Activated naive CD8-positive, alpha-beta T cell treated with anti-CD3 and anti-CD28 coated beads, Interleukin-2, amount 50 U/mL, for 16 hours (primary cell): ENCODE measurements at regions not wholly inside any gene's neighbourhood (a gene's known extent, or its start where the extent isn't known, plus 50 kb on each side); places are given as distances from the start of the nearest gene placed in this dataset.
A peak's percentile ranks its signal among the peaks of the same experiment; 100 is the strongest.

Experiments
- DNase-seq: peaks from one replicate; pipeline ENCODE4 v3.0.0-alpha.2; 2020; ENCODE audit warnings: low read depth, low spot score

DNA sequence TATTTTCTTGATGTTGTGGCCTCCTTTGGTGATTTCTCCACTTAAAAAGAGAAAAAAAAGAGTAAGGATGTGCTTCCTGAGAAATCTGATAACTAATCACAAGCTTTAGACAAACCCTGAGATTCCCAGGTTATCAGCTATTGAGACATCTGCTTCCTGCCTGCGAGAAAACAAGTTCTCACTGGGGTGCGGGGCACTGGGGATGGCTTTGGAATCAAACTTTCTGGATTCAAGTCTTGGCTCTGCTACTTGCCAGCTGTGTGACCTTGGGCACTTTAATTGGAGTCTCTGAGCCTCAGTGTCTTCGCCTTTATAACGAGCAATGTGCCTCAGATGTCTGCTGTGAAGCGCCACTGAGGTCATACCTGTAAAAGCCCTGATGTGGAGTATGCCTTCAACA, 152.5 kb upstream of the NAV2 start:
- no peak for DNase-seq

DNA sequence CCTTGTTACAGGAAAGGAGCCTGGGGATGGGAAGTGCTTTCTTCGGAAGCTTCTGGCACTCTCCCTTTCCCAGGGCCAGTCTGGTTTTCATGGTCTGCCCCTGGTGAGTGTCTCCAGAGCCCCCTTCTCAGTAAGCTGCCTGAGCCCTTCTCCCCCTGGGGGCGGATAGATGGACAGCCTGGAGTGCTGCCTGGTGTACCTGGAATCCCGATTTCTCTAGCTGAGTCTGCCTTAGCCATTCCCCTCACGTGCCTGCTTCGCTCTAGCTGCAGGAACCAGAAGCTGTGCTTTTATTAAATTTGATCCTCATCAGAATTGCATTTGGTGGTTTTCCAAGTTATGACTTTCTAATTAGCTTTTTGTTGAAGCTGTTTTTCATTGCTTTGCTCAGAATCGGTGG, 152.9 kb upstream of the NAV2 start:
- DNase-seq, result no peak

DNA sequence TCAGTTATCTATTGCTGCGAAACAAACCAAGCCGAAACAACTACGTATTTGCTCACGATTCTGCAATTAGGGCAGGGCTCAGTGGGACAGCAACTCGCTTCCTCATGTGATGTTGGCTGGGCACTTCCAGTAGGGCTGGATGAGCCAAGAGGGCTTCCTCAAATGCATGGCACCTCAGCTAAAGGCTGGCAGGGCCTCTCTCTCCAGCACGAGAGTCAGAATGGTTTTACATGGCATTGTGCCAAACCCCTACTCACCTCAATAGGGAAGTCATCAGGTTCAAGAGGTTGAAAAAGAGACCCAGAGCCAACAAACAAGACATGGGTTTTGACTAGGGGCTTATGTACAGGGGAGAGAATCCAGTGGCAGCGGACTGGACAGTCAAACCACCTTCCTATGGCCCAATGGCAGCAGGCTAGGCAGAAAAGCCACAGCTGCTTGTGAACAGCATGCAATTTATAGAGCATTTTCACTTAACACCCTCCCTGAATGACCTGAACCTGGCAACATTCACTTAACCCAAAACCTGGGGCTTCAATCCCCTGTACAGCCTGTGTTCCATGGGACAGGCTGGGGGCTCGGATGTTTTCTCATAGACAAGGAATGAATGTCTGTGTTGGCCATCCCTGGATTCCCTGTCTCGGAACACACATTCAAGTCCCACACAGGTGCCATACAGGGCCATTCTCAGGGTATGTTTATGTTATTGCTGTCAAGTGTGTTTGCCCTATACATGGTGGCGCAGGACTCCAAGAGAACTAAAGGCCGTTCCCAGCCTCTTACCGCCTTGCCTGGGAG, 154.2 kb upstream of the NAV2 start:
- DNase-seq, result no peak

DNA sequence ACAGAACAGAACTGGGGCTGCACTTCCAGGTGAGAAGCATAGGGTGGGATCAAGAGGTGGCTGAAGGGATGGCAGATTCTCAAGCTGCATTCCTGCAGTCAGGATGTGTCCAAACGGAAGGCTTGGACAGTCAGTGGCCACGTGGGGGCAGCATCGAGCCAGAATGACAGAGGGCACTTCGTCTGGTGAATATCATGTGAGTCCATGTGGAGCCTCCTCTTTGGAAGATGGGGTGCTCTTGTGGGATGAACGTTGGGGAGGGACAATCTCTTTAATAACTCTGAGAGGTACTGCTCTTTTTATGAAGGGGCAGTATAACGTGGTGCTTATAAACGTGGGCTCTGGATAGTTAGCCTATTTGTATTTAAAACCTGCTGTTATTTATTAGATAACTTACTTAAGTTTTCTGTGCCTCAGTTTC, 154.9 kb upstream of the NAV2 start:
- peak; percentile 18 for DNase-seq

DNA sequence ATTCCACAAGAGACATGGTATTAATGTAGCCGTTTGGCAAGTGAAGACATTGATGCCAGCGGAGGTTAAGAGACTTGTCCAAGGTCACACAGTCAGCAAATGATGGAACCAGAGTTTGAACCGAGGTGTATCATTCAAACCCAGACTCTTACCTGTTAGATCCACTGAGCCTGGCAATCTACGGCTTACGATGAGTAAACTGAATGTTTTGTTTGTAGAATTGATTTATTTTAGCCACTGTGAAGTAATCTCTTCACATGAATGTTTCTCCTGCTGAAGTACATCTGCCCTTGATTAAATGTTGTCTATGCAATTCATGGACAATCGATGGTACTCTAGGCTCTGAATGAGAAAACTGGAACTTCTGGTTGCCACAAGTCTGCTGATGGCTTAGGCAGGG, 155.5 kb upstream of the NAV2 start:
- DNase-seq, result no peak

DNA sequence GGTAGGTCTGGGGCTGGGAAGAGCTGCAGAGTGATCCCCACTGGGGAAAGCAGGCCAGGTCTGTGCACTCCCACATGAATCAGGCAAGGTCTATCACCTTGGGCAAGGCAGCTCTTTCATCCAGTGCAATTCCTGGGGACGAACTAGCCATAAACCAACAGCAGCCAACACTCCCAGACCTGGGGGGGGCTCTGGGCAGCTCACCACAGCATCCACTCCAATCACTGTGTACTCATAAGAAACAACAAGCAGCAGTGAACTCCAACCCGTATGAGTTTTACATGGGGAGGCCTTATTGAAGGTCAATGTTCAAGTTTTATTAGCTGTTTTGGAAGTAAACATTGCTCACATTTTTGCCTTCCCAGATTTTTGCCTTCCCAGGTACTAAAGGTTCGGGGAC, 157.4 kb upstream of the NAV2 start:
- no peak for DNase-seq

DNA sequence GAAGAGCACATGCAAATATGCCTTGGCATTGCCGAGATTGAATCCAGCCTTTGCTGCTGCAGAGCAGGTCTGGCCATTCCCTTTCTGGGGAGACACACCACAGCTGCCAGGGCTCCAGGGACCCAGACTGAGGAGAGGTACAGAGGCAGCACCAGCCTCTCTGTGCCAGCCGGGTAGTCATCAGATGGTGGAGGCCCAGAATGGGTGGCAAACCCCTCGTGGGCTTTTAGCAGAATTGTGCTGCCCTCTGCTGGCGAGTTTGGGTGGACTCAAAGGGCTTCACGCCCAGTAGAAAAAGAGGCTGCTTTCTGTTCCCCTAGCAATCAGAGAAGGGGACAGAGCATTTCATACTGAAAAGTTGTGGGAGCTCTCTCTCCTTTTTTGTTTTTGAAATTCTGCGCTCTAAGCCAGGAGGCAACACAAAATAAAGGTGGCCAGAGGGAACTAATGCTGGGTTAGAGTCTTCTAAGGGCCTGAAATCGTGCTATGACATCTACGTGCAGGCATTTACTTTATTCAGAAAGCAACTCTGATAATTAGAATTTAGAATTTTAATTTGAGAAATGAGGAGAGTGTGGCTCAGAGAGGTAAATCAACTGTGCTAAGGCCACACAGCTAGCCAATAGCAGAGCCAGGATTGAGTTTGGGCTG, 158.8 kb upstream of the NAV2 start:
- peak; percentile 25 for DNase-seq

DNA sequence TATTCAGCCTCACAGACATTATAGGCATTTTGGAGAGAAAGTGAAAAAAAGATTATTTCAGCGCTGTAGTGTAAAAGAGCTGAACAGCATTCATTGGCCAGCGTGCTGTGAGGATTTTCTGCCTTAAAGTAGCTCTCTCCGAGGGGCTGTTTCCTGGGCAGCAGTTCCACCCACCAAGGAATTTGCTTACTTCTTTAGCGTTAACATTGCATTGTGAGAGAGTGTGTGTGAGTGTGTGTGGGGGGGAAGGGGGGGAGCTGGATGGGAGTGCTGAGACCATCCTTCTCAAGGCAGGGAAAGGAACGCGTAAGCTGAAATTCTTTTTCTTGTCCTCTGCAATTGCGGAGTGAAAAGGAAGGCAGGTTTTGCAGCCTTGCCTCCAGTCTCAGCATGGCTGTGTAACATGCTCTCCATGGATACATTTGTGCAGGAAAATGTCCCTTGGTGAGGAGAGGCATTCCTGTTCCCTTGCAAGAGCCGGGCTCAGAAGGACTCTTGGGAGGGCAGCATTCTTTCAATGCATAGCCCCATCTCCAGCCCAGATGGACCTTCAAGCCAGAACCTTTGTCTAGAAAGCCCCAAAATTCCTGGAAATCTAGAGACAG, 159.9 kb upstream of the NAV2 start:
- no peak for DNase-seq

DNA sequence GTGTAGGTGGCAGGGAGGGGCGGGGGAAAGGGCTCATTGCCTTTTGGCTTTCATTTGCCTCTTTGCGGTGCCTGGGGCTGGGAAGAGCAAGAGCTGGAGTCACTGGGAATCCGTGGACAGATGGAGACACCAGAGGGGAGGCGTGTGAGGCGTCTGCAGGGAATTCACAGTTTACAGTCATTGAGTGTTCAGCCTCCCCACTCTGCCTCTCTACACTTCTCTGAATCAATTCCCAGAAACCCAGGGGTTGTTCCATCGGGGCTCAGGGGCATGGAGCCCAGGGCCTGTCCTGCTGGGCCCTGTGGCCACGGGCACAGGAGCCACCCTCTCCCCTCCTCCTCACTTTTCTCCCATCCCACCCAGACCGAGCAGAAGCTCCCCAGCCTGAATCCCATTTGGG, 160.5 kb upstream of the NAV2 start:
- no peak for DNase-seq

DNA sequence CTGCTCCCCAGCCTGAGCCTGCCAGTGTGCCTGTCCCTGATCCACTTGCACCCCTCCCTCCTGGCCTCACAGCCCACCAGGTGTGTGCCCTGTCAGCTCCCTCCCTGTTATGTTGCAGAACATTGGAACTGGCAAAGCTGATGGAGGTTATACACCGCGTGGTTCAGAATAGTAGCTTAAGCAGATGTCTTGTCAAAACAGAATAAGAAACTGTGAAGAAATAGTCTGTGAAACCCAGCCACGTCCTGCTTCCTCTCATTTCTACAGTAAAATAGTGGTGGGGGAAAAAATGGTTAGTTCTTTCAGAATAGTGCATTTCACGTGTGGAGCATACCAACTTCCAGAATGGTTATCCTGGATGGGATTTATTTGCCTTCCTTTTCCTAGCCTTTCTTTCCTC, 161.2 kb upstream of the NAV2 start:
- DNase-seq, result no peak

DNA sequence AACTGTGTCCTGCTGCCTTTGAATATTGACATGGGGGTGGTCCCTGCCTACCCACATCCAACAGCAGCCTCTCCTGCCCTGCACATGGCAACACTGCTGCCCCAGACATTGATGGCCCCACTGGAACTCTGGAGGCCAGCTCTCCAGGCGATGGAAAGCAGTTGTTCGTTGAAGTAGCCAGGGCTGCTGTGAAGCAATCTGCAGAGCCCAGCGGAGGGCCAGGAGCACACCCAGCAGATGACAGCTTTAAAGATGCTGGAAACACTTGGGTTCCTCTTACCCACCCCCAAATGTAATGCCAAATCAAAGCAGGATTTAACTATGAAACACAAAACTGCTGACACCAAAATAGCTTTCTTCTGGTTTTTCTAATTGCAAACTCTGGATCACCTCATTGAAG, 165.6 kb upstream of the NAV2 start:
- no peak for DNase-seq

DNA sequence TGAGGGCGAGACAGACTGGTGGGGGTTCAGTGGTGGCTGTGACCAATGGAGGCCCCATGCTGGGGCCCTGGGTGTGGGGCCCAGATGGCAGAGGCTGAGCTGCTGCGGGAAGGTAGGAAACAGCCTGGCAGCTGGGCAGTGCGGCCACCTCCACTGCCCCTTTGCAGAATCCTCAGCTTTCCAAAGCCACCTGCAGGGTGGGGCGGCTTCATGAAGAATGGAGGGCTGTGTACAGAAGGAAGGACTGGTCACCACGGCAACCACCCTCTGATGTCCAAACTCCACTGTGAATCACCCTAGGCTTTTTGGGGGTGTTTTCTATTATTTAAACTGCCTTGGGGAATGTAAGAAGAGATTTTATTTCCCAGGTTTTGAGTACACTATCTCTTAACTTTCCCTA, 166.3 kb upstream of the NAV2 start:
- DNase-seq, result no peak

DNA sequence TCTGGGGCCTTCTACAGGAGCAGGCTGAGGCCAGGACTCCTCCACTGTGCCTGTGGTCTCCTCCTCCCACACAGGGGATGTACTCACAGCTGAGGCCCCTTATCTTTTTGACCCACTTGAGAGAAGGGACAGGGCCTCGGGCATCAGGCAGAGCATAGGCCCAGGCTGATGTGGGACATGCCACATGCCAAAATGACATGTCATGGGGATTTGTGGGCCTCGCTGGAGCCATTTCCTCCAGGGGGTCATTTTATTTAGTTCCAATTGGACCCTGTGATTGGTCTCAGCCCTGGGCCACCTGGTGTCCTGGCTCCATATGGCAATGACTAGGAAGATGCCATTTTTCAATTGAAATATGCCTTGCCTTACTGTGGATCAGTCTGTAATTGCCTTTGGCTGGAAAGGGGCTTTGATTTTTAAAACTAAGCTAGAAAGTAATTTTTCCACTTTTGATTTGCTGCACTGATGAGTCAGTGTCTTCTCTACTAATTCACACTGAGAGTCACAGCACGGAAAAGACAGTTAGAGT, 171.1 kb upstream of the NAV2 start:
- DNase-seq, result no peak

DNA sequence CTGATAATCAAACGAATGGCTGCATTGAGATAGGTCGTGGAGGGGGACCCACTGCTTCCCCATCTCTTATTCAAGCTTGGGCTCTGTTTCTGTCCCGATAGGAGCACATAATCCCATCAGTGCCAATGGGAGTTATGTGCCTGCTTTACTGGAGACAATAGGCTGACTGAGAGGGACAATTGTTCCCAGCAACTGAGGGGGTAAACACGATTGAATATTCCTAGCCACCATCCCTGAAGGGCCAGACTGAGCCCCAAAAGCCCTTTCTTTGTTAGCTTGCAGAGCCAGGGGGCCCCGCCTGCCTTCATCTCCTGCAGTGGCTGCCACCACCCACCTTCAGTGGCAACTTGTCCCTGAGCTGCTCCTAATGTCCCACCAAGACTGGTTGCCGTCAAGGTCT, 172.8 kb upstream of the NAV2 start:
- no peak for DNase-seq

DNA sequence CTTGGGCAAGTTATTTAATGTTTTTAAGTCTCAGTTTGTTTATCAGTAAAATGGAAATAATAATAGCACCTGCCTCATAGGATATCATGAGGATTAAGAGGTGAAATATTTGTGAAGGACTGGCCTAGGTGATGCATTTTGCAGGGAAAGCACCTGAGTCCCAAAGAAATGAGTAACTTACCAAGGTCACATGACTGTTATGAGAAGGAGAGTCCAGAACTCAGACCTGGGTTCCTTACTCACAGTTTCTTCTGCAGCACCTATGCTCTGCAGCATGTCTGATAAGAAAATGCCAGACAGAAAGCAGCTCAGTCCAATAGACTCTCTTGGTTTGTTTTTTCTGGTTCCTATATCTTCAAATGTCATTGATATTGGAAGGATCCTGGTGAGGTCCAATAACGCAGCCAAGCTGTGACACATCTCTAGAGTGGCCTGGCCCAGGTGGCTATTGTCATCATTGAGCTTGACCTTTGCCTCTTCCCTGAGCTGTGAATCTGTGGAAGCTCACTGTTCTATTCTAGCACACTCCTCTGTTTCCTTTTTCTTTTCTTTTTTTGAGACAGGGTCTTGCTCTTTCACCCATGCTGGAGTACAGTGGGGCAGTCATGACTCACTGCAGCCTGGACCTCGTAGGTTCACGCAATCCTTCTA, 174.7 kb upstream of the NAV2 start:
- DNase-seq, result no peak

DNA sequence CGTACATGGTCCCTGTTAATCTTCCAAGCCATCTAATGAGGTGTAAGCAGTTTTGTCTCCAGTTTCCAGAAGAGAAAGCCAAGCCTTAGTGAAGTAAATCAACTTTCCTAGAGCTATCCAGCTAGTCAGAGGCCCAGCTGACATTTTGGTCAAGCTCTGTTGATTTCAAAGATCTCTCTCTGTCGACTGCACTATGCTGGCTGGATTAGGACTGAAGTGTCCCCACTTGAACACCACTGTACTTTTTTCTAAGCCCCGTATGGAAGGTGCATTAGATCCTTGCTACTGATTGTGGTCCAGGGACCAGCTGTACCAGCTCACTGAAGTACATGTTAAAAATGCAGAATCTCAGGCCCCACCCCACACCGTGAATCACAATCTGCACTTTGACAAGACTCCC, 176.5 kb upstream of the NAV2 start:
- DNase-seq, result no peak

DNA sequence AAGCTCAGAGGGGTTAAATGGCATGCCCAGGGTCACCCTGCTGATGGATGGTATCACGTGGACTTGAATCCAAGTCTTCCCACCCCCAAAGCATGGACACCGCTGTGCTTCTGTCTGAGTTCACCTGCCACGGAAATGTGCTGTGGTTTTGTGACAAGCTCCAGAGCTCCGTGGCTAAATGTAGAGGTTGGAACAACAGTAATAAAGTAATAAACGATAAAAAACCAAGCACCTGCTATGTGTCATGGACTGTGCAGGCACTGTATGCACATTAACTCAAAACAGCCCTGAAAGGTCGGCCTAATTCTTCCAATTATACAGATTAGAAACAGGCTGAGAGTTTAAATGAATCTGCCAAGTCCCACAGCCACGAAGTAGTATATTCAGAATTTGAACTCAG, 182.1 kb upstream of the NAV2 start:
- no peak for DNase-seq

DNA sequence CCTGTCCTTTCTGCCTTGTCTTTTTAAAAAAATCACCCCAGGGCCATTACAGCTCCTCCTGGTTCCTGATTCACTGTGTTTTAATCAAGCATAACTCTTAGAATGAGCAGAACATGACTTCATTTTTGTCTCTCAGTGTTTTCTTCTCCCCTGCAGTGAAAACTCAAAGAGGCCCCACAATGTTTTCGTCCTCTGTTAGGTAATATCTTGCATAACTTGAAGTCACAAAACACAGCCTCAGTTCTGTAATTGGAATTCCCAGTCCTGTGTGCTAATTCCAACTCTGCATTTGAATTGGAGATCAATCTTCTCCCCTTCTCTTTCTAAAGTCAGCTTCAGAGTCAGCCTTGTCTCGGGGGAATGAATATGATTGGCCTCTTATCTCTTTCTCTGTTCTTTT, 186.5 kb upstream of the NAV2 start:
- DNase-seq, result no peak

DNA sequence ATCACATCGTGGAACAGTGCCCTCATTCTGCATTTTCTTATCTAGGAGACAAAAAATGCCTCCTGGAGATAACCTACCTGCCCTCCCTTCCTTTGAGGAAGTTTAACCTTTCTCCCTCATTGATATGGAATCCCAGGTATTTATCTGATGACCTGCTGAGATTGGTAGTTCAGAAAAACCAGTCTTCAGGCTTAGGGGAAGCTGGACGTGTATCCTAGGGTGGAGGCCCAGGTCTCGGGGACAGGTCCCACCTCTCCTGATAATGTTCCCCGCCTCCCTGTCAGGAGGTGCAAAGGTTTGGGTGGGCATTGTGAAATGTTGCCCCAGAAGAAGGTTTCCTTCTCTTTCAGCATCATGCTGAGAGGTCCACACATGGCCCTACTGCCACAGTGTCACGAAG, 186.9 kb upstream of the NAV2 start:
- no peak for DNase-seq

DNA sequence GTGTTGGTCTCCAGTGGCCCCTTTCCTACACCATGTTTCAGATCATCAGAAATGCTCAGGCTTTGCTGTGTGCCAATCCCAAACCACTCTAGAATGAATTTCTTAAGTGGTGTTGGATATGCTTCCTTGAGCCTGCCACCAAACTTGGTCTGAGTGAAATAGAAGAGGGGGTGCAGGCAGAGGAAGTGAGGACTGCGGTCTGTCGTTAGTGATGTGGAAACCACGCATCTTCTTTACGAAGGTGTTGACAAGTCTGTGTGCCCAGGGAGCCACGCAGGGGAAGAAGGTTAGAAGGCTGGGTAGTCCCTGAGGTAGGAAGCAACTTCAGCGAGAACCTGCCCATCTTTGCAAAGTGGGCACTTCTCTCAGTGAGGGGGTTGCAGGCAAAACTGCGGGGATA, 187.4 kb upstream of the NAV2 start:
- DNase-seq, result no peak

DNA sequence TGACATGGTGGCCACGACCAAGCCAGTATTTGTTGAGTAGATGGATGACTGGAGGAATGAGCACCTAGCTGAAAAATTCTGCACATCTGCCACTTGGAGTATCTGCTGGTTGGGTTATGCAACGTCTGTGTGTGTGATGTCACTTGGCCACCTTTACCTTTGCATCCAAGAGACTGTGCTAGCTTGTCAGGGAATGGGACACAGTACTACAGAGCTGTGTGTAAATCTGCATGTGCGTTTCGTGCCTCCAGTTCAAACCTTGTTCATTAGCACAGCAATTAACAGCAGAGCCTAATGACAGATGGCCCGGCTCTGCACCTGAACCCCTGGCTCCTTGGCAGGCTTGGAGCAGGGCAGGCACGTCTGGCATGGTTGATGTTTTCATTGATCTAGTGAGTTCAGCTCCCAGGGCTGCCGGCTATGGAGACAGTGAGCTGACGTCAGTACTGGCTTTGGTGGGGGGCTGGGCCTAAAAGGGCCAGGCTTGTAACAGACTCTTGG, 188.4 kb upstream of the NAV2 start:
- no peak for DNase-seq

DNA sequence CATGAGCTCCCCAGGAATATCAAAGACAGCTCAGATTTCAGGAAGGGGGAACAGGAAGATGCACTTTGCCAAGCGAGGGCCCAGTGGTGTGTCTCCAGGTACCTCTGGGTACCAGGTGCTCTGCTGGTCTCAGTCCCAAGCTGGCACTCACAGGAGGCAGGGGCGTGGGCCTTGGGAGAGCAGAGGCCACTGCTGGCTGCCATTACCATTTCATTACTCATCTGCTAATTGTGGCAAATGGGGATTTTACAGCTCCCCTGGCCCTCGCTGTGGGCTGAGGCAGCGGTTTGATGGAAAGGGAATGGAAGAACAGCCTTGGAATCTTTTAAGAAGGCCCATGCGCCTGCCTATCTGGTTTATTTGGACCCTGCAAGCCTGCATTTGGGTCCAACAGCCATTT, 192.0 kb upstream of the NAV2 start:
- DNase-seq, result no peak
